ENCODE measurements at regions not wholly inside any gene's neighbourhood (a gene's known extent, or its start where the extent isn't known, plus 50 kb on each side); places are given as distances from the start of the nearest gene placed in this dataset.
"Not testable (repeated sequence)": the region's sequence is repeated elsewhere in the genome, so short reads cannot be mapped to it uniquely, and the experiment has no call there.

DNA sequence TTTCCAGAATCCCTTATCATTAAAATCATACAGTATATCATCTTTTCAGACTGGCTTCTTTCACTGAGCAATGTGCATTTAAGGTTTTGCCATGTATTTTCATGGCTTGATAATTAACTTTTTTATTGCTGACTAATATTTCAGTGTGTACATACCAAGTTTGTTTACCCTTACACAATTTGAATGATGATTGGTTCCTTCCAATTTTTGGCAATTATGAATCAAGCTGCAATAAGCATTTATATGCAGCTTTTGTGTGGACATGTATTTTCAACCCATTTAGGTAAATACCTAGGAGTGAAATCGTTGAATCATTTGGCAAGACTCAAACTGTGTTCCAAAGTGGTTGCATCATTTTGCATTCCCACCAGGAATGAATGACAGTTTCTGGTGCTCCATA, 272.8 kb downstream of the CNTNAP3 start:
- not testable (repeated sequence) for TF ChIP-seq POLR2A (IDR thresholded peaks at IDR 0.05)
- TF ChIP-seq, protein P1, sequence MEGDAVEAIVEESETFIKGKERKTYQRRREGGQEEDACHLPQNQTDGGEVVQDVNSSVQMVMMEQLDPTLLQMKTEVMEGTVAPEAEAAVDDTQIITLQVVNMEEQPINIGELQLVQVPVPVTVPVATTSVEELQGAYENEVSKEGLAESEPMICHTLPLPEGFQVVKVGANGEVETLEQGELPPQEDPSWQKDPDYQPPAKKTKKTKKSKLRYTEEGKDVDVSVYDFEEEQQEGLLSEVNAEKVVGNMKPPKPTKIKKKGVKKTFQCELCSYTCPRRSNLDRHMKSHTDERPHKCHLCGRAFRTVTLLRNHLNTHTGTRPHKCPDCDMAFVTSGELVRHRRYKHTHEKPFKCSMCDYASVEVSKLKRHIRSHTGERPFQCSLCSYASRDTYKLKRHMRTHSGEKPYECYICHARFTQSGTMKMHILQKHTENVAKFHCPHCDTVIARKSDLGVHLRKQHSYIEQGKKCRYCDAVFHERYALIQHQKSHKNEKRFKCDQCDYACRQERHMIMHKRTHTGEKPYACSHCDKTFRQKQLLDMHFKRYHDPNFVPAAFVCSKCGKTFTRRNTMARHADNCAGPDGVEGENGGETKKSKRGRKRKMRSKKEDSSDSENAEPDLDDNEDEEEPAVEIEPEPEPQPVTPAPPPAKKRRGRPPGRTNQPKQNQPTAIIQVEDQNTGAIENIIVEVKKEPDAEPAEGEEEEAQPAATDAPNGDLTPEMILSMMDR (IDR thresholded peaks at IDR 0.05), result not testable (repeated sequence)
